AG04449 (cell line): ENCODE measurements at regions not wholly inside any gene's neighbourhood (a gene's known extent, or its start where the extent isn't known, plus 50 kb on each side); places are given as distances from the start of the nearest gene placed in this dataset.

ENCODE experiments used
- CTCF ChIA-PET: fragments of 350-600 bp; formaldehyde crosslinking; extraction: SDS; loops from one replicate; lab custom pipeline; 2021; ENCODE audit warnings: antibody characterized with exemption; lab: Yijun Ruan, JAX
- POLR2A ChIA-PET: fragments of 400-600, 350-600 bp; formaldehyde crosslinking; extraction: SDS; loops from one replicate; lab custom pipeline; 2020; ENCODE audit warnings: antibody characterized with exemption, inconsistent platforms; lab: Yijun Ruan, JAX
- DNase-seq: peaks from one replicate; pipeline ENCODE4 v3.0.0-alpha.2; 2010; ENCODE audit warnings: low read depth, low spot score
- H3K4me3 ChIP-seq: 2 replicates; pipeline ENCODE4 v1.5.1; 2011; ENCODE audit warnings: low read depth, mild to moderate bottlenecking, control low read depth, low read length
- TF ChIP-seq, protein P1 (sequence below): IDR thresholded peaks from one replicate; pipeline ENCODE4 v1.5.1; 2011; ENCODE audit warnings: mild to moderate bottlenecking, moderate library complexity, low read length, control low read depth, inconsistent platforms; ENCODE audit not compliant: insufficient read depth; ENCODE audit errors: missing control alignments

DNA sequence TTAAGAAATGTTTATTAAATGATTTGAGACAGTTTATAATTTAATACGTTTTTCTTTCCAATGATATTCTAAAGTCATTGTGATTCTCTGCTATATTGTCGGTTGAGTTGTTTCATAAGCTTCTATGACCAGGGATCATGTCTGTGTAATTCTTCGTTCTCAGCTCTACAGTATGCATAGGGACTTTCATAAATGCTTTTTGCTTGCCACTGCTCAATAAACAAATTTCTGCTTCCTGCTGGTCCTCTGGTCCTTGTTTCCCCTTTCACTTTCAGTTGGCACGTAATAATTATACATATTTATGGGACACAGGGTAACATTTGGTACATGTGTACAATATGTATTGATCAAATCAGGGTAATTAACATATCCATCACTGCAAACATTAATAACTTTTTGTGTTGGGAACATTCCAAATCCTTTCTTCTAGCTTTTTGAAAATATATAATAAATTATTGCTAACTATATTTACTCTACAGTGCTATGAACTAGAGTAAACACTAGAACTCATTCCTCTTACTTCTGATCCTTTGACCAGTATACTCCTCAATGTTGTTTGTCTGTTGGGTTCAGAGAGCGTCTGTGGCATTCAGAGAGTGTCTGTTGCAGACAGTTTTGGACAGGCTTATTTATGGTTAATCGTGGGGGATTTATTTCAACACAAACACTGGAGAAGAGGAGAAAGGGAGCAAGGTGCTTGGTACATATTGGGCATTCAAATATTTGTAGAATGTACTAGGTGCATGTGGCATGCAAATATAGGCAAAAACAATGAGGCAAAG, 68.3 kb upstream of the SPANXB1 start:
- no peak for DNase-seq
- H3K4me3 ChIP-seq: no peak overlapping the region
- ChIA-PET POLR2A (no interaction called here), CTCF (no interaction called here)
- TF ChIP-seq, protein P1, sequence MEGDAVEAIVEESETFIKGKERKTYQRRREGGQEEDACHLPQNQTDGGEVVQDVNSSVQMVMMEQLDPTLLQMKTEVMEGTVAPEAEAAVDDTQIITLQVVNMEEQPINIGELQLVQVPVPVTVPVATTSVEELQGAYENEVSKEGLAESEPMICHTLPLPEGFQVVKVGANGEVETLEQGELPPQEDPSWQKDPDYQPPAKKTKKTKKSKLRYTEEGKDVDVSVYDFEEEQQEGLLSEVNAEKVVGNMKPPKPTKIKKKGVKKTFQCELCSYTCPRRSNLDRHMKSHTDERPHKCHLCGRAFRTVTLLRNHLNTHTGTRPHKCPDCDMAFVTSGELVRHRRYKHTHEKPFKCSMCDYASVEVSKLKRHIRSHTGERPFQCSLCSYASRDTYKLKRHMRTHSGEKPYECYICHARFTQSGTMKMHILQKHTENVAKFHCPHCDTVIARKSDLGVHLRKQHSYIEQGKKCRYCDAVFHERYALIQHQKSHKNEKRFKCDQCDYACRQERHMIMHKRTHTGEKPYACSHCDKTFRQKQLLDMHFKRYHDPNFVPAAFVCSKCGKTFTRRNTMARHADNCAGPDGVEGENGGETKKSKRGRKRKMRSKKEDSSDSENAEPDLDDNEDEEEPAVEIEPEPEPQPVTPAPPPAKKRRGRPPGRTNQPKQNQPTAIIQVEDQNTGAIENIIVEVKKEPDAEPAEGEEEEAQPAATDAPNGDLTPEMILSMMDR: no peak

DNA sequence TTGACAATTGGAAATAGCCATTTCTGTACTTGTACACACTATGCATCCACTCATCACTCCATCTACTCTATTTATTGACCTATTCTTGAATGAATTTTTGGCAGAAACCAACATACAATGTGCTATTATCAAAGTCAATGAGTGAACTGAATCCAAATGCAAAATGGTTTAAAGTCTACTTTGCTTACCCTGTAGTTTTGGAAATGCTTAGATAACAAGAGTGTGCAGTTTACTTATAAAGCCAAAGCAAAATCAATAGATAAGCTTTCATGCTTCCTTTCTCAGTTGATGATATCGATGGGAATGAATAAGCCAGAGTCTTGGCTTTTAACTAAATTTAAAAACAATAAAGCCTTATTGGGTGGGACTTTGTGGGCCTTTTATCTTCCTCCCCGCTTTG, 58.9 kb upstream of the SPANXB1 start:
- CTCF ChIA-PET: no interaction called here
- TF ChIP-seq, protein P1: no peak
- no peak overlapping the region for H3K4me3 ChIP-seq
- POLR2A ChIA-PET: no interaction called here
- DNase-seq: no peak

GRCh38 chrX:140944710-140945109, 57.7 kb upstream of the SPANXB1 start:
- ChIA-PET POLR2A (no interaction called here), CTCF (no interaction called here)
- TF ChIP-seq, protein P1: no peak
- no peak overlapping the region for H3K4me3 ChIP-seq
- DNase-seq: no peak

GRCh38 chrX:140948827-140949226, 53.6 kb upstream of the SPANXB1 start:
- ChIA-PET POLR2A (no interaction called here), CTCF (no interaction called here)
- DNase-seq: no peak
- TF ChIP-seq, protein P1: no peak
- H3K4me3 ChIP-seq: no peak overlapping the region

DNA sequence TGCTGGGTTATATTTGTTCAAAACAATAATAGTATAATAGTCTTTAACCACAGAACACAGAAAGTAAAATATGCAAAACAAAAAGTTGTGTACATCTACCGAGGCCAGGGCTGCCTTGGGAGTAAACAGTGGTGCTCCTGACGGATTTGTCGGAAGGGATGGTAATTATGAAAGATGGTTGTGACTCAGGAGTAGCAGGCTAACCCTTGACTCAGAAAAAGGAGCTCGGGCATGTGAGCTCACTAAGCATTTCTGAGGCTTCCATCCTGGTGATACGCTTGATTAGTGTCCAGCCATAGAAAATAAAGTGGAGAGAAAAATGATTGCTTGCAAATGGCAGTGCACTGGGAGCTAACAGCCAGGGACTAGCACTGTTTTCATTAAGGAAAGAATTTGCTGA, 53.2 kb upstream of the SPANXB1 start:
- ChIA-PET POLR2A (no interaction called here), CTCF (no interaction called here)
- H3K4me3 ChIP-seq: no peak overlapping the region
- TF ChIP-seq, protein P1: no peak
- DNase-seq: no peak
